GM12878 (cell line): ENCODE measurements at regions not wholly inside any gene's neighbourhood (a gene's known extent, or its start where the extent isn't known, plus 50 kb on each side); places are given as distances from the start of the nearest gene placed in this dataset.

Experiments
- ATAC-seq: fragments of 200-7000 bp; cut with Tn5 transposase; 3 replicates; pipeline ENCODE4 v1.9.1; 2020; ENCODE audit warnings: mild to moderate bottlenecking, moderate library complexity
- BruUV-seq: library from RNA; stranded (reverse); fragments of 400-500 nt; replicated peaks from 2 replicates; lab custom pipeline; 2021; lab: Mats Ljungman, UMichigan
- CTCF ChIA-PET: fragments of 300-600 bp; sonication (Branson Sonifier 250); formaldehyde crosslinking; extraction: SDS; loops from one replicate; lab custom pipeline; 2021; ENCODE audit warnings: inconsistent platforms; lab: Yijun Ruan, JAX
- POLR2A ChIA-PET: fragments of 350-600 bp; formaldehyde crosslinking; extraction: SDS; loops from one replicate; lab custom pipeline; 2021; ENCODE audit warnings: inconsistent platforms; lab: Charles Lee
- RAD21 ChIA-PET: fragments of 300-600 bp; sonication (Branson Sonifier 250); formaldehyde crosslinking; loops from one replicate; lab custom pipeline; 2023; ENCODE audit warnings: antibody characterized with exemption; ENCODE audit not compliant: unreplicated experiment; lab: Charles Lee
- SMC1A ChIA-PET: fragments of 300-600 bp; sonication (Branson Sonifier 250); formaldehyde crosslinking; loops from one replicate; lab custom pipeline; 2023; ENCODE audit not compliant: unreplicated experiment, uncharacterized antibody; lab: Charles Lee
- DNase-seq: peaks from one replicate; pipeline ENCODE4 v3.0.0-alpha.2; 2011; ENCODE audit warnings: low read depth, low spot score
- FAIRE-seq: peaks from 3 replicates; lab custom pipeline; 2011; peaks lifted over from hg19 to GRCh38; lab: Jason Lieb, UNC
- H2AFZ ChIP-seq: 2 replicates; pipeline ENCODE4 v1.6.0; 2011; ENCODE audit warnings: low read depth, low read length, control low read depth; ENCODE audit not compliant: control insufficient read depth
- H3K27ac ChIP-seq: 2 replicates; pipeline ENCODE4 v1.5.1; 2011; ENCODE audit warnings: control low read depth; ENCODE audit not compliant: control insufficient read depth, insufficient read depth
- H3K27me3 ChIP-seq, 2 experiments: replicated peaks in 1 of 2; 2 replicates each; pipeline versions ENCODE4 v1.6.0 to v1.6.1; 2011; ENCODE audit warnings: low read length in 1 of 2; ENCODE audit not compliant: control insufficient read depth in 2 of 2, insufficient read depth in 2 of 2
- H3K36me3 ChIP-seq, 2 experiments: 2 replicates each; pipeline ENCODE4 v1.5.1; 2011; ENCODE audit warnings: low read length in 1 of 2; ENCODE audit not compliant: control insufficient read depth in 2 of 2, insufficient read depth in 2 of 2
- H3K4me1 ChIP-seq: 2 replicates; pipeline ENCODE4 v1.6.1; 2011; ENCODE audit warnings: mild to moderate bottlenecking, low read length, moderate library complexity, mixed read lengths; ENCODE audit not compliant: control insufficient read depth, insufficient read depth
- H3K4me2 ChIP-seq: 2 replicates; pipeline ENCODE4 v1.6.0; 2011; ENCODE audit warnings: control low read depth; ENCODE audit not compliant: control insufficient read depth, insufficient read depth
- H3K4me3 ChIP-seq: fragments of 200-600 bp; sonication (generic); 2 replicates; pipeline ENCODE4 v1.5.1; 2016
- H3K79me2 ChIP-seq: 2 replicates; pipeline ENCODE4 v1.6.0; 2011; ENCODE audit warnings: low read length; ENCODE audit not compliant: control insufficient read depth, insufficient read depth
- H3K9ac ChIP-seq: 2 replicates; pipeline ENCODE4 v1.8.0; 2011; ENCODE audit warnings: low read length, control low read depth, mixed read lengths; ENCODE audit not compliant: control insufficient read depth, insufficient read depth
- H3K9me3 ChIP-seq: replicated peaks from 3 replicates; pipeline ENCODE4 v1.5.1; 2011; ENCODE audit warnings: mild to moderate bottlenecking, low read length; ENCODE audit not compliant: control insufficient read depth, insufficient read depth
- H4K20me1 ChIP-seq: 2 replicates; pipeline ENCODE4 v1.6.0; 2011; ENCODE audit not compliant: control insufficient read depth, insufficient read depth
- ASH2L ChIP-seq: fragments of 300-600, 200-600 bp; sonication (generic); IDR thresholded peaks from 2 replicates; pipeline ENCODE4 v1.6.1; 2017; ENCODE audit warnings: low read depth, mild to moderate bottlenecking, borderline replicate concordance
- BCL3 ChIP-seq: IDR thresholded peaks from 2 replicates; pipeline ENCODE4 v1.6.1; 2011; ENCODE audit warnings: borderline replicate concordance, low read depth, mild to moderate bottlenecking, moderate library complexity, low read length; ENCODE audit not compliant: insufficient read depth, poor library complexity, severe bottlenecking
- CBFB ChIP-seq: IDR thresholded peaks from 2 replicates; pipeline ENCODE4 v1.6.1; 2016; ENCODE audit warnings: antibody characterized with exemption, low read depth
- CBX5 ChIP-seq: sonication (generic); IDR thresholded peaks from 2 replicates; pipeline ENCODE4 v1.6.1; 2016; ENCODE audit warnings: low read depth, moderate library complexity, mild to moderate bottlenecking, inconsistent platforms
- HCFC1 ChIP-seq: fragments of 150-350 bp; IDR thresholded peaks from 2 replicates; pipeline ENCODE4 v1.6.1; 2014; ENCODE audit warnings: low read length
- MYC ChIP-seq: IDR thresholded peaks from 2 replicates; pipeline ENCODE4 v1.6.1; 2011; ENCODE audit warnings: mild to moderate bottlenecking, low read length, moderate library complexity, inconsistent platforms; ENCODE audit not compliant: insufficient read depth, insufficient replicate concordance, insufficient read length, severe bottlenecking
- SPI1 ChIP-seq: IDR thresholded peaks from 2 replicates; pipeline ENCODE4 v1.6.1; 2011; ENCODE audit warnings: low read depth, mild to moderate bottlenecking, low read length, moderate library complexity, borderline replicate concordance; ENCODE audit not compliant: insufficient read depth
- STAT3 ChIP-seq: IDR thresholded peaks from 2 replicates; pipeline ENCODE4 v1.6.1; 2011; ENCODE audit warnings: low read depth, low read length, improper control_type of control experiment
- TARDBP ChIP-seq: IDR thresholded peaks from 2 replicates; pipeline ENCODE4 v1.6.1; 2016; ENCODE audit warnings: borderline replicate concordance
- ZBTB33 ChIP-seq: fragments of 450-650 bp; IDR thresholded peaks from 2 replicates; pipeline ENCODE4 v1.6.1; 2017; ENCODE audit warnings: mild to moderate bottlenecking
- ZNF592 ChIP-seq: fragments of 450-650 bp; IDR thresholded peaks from 2 replicates; pipeline ENCODE4 v1.6.1; 2017; ENCODE audit warnings: mild to moderate bottlenecking, moderate library complexity
- WGBS: methylation state at CpG from one replicate; pipeline ENCODE4 v1.1.6; 2016; ENCODE audit warnings: low lambda C conversion rate; ENCODE audit not compliant: insufficient replicate concordance, insufficient coverage; ENCODE audit errors: missing lambda C conversion rate; 5-methylcytosine and 5-hydroxymethylcytosine counted together
- in situ Hi-C: fragments of 300-500 bp; cut with MboI; formaldehyde crosslinking; loops from 9 replicates; pipeline ENCODE4 v1.14.3; 2018; ENCODE audit warnings: mixed read lengths
- intact Hi-C: fragments of 100-400 bp; cut with micrococcal nuclease; formaldehyde crosslinking; loops from one replicate; pipeline ENCODE4 v1.14.2; 2022; ENCODE audit not compliant: unreplicated experiment

DNA sequence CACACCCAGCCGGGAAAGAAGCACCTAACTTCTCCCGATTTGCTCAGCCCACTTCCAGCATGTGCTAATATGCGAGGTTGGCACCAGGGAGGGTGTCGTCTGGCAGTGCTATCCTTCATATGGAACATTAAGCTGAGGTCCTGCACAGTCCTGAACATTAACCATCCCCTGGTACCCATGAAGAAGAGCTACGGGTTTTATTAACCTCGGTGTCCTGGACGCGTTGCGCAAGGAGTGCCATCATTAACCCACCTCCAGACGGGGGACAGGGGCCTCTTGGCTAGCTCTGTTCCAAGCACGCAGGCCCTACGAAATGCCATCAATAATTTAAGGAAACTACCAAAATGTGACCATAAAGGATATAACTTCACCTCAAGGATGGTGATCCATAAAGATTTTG is 193.5 kb downstream of the MAF start (continued):
- TF ChIP-seq ZNF592 (no peak), MYC (no peak)
- TF ChIP-seq, all 136 proteins: peak for 0

DNA sequence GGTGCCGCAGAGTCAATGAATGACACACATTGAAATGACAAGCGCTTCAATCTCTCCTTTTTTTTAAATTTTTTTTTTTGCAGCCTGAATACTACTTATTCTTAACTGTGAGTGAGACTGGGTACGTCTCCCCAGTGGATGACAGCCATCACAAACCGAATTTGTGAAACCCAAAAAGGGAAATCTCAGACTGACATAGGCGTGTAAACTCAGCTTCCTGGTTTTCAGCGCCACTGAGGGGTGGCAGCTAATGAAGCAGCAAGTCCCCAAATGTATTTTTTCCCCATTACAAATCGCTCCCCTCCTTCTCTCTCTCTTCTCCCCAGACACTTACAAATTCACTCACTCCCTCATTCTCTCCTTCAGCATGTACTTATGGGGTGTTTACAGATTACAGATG is 196.0 kb downstream of the MAF start:
- Histone ChIP-seq H3K27ac (no peak overlapping the region), H3K4me2 (no peak overlapping the region), H3K79me2 (no peaks in the 10 kb centered on the region), H3K9me3 (no peaks in the 10 kb centered on the region), H2AFZ (no peak overlapping the region), H3K9ac (no peak overlapping the region), H3K27me3 (no peaks in the 10 kb centered on the region), H3K36me3 (no peaks in the 10 kb centered on the region), H4K20me1 (no peaks in the 10 kb centered on the region), H3K4me3 (no peak overlapping the region), H3K4me1 (no peaks in the 10 kb centered on the region)
- no TSS peak for BruUV-seq
- 32% methylated on average over 7 of the region's 7 CpGs for WGBS
- intact Hi-C loops = no loop called here
- in situ Hi-C loops = no loop called here
- ChIA-PET SMC1A (no interaction called here), POLR2A (no interaction called here), CTCF (no interaction called here), RAD21 (no interaction called here)
- FAIRE-seq = no peak
- ATAC-seq = no peak
- no peak for DNase-seq
- TF ChIP-seq MYC (no peak), STAT3 (no peak), ASH2L (no peak), SPI1 (no peak), TARDBP (no peak), ZBTB33 (no peak), HCFC1 (no peak), BCL3 (no peak), CBX5 (no peak), CBFB (no peak)
